ENCODE measurements at regions not wholly inside any gene's neighbourhood (a gene's known extent, or its start where the extent isn't known, plus 50 kb on each side); places are given as distances from the start of the nearest gene placed in this dataset.

- no peak for ATAC-seq
- H3K4me1 ChIP-seq (ENCODE audit: control insufficient read depth in 1 of 2, insufficient read depth in 2 of 2, low read length in 2 of 2): no peaks in the 10 kb centered on the region
- no peaks in the 10 kb centered on the region for H4K20me1 ChIP-seq (ENCODE audit: insufficient read depth)
- ChIA-PET POLR2A (no interaction called here), RAD21 (ENCODE audit: low non-redundant PET in 1 of 2, low total read pairs in 2 of 2, uncharacterized antibody in 2 of 2, unreplicated experiment in 2 of 2) (no interaction called here), CTCF (no interaction called here)
- TF ChIP-seq POLR2AphosphoS5 (IDR thresholded peaks at IDR 0.05; ENCODE audit: low read depth, low read length) (no peak), SRF (IDR thresholded peaks at IDR 0.05; ENCODE audit: low read depth) (no peak), SP1 (IDR thresholded peaks at IDR 0.05; ENCODE audit: low read depth) (no peak), ZNF274 (IDR thresholded peaks at IDR 0.05; ENCODE audit: low read depth, low read length) (no peak), TCF7L2 (IDR thresholded peaks at IDR 0.05; ENCODE audit: borderline replicate concordance, extremely low read depth, insufficient read depth, insufficient read length) (no peak), MAX (IDR thresholded peaks at IDR 0.05) (no peak), CEBPB (IDR thresholded peaks at IDR 0.05; ENCODE audit: low read depth) (no peak), ZFX (IDR thresholded peaks at IDR 0.05) (no peak), ATF3 (IDR thresholded peaks at IDR 0.05) (no peak)
- H2AFZ ChIP-seq (ENCODE audit: low read depth, low read length, poor library complexity, severe bottlenecking): no peak overlapping the region
- H3K36me3 ChIP-seq (ENCODE audit: control insufficient read depth in 1 of 2, insufficient read depth in 2 of 2, low read length in 2 of 2): no peaks in the 10 kb centered on the region
- H3K9me3 ChIP-seq (ENCODE audit: control insufficient read depth in 1 of 2, insufficient read depth in 1 of 2, low read depth in 1 of 2, low read length in 2 of 2): no peaks in the 10 kb centered on the region
- H3K27ac ChIP-seq (ENCODE audit: low read depth, low read length): no peak overlapping the region
- intact Hi-C loops (cut with micrococcal nuclease): no loop called here
- H3K79me2 ChIP-seq (ENCODE audit: insufficient read depth, low read length): no peaks in the 10 kb centered on the region
- no TSS peak for BruUV-seq (replicated peaks)
- H3K27me3 ChIP-seq (ENCODE audit: insufficient read depth, low read length): no peaks in the 10 kb centered on the region
- no peaks in the 10 kb centered on the region for H3K9me2 ChIP-seq (ENCODE audit: insufficient read depth)
- no peak overlapping the region for H3K4me2 ChIP-seq (ENCODE audit: low read length)
- no peak overlapping the region for H3K4me3 ChIP-seq (replicated peaks in 1 of 2; ENCODE audit: low read depth in 1 of 2, low read length in 2 of 2)
- H3K9ac ChIP-seq (ENCODE audit: low read length): no peak overlapping the region
- DNase-seq (ENCODE audit: low read depth, low spot score): no peak
These were observed 51.7 kb upstream of the ATP5MC3 start for GRCh38 chr2:175233135-175233719.
